Astrocyte (in vitro differentiated cells and primary cell): ENCODE measurements at regions not wholly inside any gene's neighbourhood (a gene's known extent, or its start where the extent isn't known, plus 50 kb on each side); places are given as distances from the start of the nearest gene placed in this dataset.
"Not testable (repeated sequence)": the region's sequence is repeated elsewhere in the genome, so short reads cannot be mapped to it uniquely, and the experiment has no call there.

ENCODE experiments used
- DNase-seq: peaks from one replicate; pipeline ENCODE4 v3.0.0-alpha.2; 2010; ENCODE audit warnings: low read depth
- FAIRE-seq: peaks from 2 replicates; lab custom pipeline; 2011; peaks lifted over from hg19 to GRCh38; lab: Jason Lieb, UNC
- H2AFZ ChIP-seq: 2 replicates; pipeline ENCODE4 v1.6.0; 2012; ENCODE audit warnings: low read depth, low read length, inconsistent platforms
- H3K27ac ChIP-seq: 2 replicates; pipeline ENCODE4 v1.5.1; 2011; ENCODE audit warnings: low read depth, low read length, inconsistent platforms
- H3K27me3 ChIP-seq: 2 replicates; pipeline ENCODE4 v1.6.0; 2011; ENCODE audit warnings: low read length, inconsistent platforms; ENCODE audit not compliant: insufficient read depth
- H3K36me3 ChIP-seq: 2 replicates; pipeline ENCODE4 v1.5.1; 2011; ENCODE audit warnings: low read length, inconsistent platforms; ENCODE audit not compliant: insufficient read depth
- H3K4me1 ChIP-seq: 2 replicates; pipeline ENCODE4 v1.5.1; 2011; ENCODE audit warnings: low read length, inconsistent platforms; ENCODE audit not compliant: insufficient read depth
- H3K4me2 ChIP-seq: 2 replicates; pipeline ENCODE4 v1.6.0; 2012; ENCODE audit warnings: low read length, inconsistent platforms
- H3K4me3 ChIP-seq: 2 replicates; pipeline ENCODE4 v1.5.1; 2011; ENCODE audit warnings: low read depth, mild to moderate bottlenecking, low read length, inconsistent platforms; ENCODE audit not compliant: insufficient read depth
- H3K79me2 ChIP-seq: 2 replicates; pipeline ENCODE4 v1.6.0; 2012; ENCODE audit warnings: mild to moderate bottlenecking, low read length, inconsistent platforms; ENCODE audit not compliant: insufficient read depth
- H3K9ac ChIP-seq: 2 replicates; pipeline ENCODE4 v1.6.0; 2012; ENCODE audit warnings: mild to moderate bottlenecking, low read length, inconsistent platforms
- H3K9me3 ChIP-seq: 2 replicates; pipeline ENCODE4 v1.5.1; 2012; ENCODE audit warnings: low read depth, mild to moderate bottlenecking, low read length, inconsistent platforms; ENCODE audit not compliant: insufficient read depth
- H4K20me1 ChIP-seq: 2 replicates; pipeline ENCODE4 v1.6.0; 2012; ENCODE audit warnings: low read length, inconsistent platforms; ENCODE audit not compliant: insufficient read depth
- H3K27ac Mint-ChIP-seq: one replicate; pipeline ENCODE4 v1.8.0; 2021; ENCODE audit warnings: mild to moderate bottlenecking, mixed read lengths; ENCODE audit not compliant: unreplicated experiment
- H3K27me3 Mint-ChIP-seq: one replicate; pipeline ENCODE4 v1.8.0; 2021; ENCODE audit warnings: low read depth, mixed read lengths; ENCODE audit not compliant: unreplicated experiment
- H3K36me3 Mint-ChIP-seq: one replicate; pipeline ENCODE4 v1.8.0; 2021; ENCODE audit warnings: low read depth, mixed read lengths; ENCODE audit not compliant: unreplicated experiment
- H3K4me1 Mint-ChIP-seq: one replicate; pipeline ENCODE4 v1.8.0; 2021; ENCODE audit warnings: low read depth, mixed read lengths; ENCODE audit not compliant: unreplicated experiment
- H3K4me3 Mint-ChIP-seq: one replicate; pipeline ENCODE4 v1.8.0; 2021; ENCODE audit warnings: mild to moderate bottlenecking, moderate library complexity, mixed read lengths; ENCODE audit not compliant: unreplicated experiment
- H3K9me3 Mint-ChIP-seq: one replicate; pipeline ENCODE4 v1.8.0; 2021; ENCODE audit warnings: mild to moderate bottlenecking, mixed read lengths; ENCODE audit not compliant: unreplicated experiment
- EZH2 ChIP-seq: IDR thresholded peaks from 2 replicates; pipeline ENCODE4 v1.6.1; 2012; ENCODE audit warnings: mild to moderate bottlenecking, low read length, inconsistent platforms; ENCODE audit not compliant: insufficient read depth
- TF ChIP-seq, protein P1 (sequence below): IDR thresholded peaks from 2 replicates; pipeline ENCODE4 v1.5.1; 2011; ENCODE audit warnings: low read depth, mild to moderate bottlenecking, inconsistent platforms, low read length, moderate library complexity; ENCODE audit not compliant: insufficient read depth

DNA sequence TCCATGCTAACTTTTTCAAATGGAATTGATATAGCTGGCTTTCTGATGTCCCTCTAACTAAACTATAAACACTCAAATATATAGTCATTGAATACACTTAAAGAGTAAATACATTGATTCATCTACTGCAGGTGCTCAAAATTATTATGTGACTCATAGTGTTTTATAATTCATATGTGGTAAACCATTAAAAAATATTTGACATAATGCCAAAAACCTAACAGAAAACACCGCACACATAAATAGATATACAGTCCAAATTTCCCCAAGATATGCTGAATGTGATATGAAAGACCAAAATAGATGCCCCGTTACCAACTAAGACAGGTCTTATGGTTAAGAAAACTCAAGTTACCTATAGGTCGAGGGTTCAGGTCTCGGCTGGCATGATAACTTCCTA, 171.7 kb upstream of the SEMA3E start:
- no peaks in the 10 kb centered on the region for H3K79me2 ChIP-seq

DNA sequence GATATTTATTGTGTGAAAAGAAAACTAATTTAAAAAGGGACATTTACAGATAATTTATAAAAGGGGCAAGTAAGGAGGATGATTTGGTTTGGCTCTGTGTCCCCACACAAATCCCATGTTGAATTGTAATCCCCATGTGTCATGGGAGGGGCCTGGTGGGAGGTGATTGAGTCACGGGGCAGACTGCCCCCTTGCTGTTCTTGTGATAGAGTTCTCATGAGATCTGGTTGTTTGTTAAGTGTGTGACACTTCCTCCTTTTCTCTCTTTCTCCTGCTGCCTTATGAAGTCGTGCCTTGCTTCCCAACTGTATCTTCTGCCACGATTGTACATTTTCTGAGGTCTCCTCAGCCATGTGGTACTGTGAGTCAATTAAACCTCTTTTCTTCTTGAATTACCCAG, 171.0 kb upstream of the SEMA3E start:
- Histone ChIP-seq H3K27ac (no peak overlapping the region), H3K79me2 (no peaks in the 10 kb centered on the region), H2AFZ (no peak overlapping the region), H3K4me1 (no peaks in the 10 kb centered on the region), H3K36me3 (no peaks in the 10 kb centered on the region), H3K9ac (no peak overlapping the region), H4K20me1 (no peaks in the 10 kb centered on the region), H3K4me2 (no peak overlapping the region), H3K27me3 (no peaks in the 10 kb centered on the region), H3K9me3 (no peaks in the 10 kb centered on the region), H3K4me3 (no peak overlapping the region)
- Mint-ChIP-seq H3K4me3 (no peak overlapping the region), H3K4me1 (peaks cover 2% of the 10 kb centered on the region), H3K27me3 (no peaks in the 10 kb centered on the region), H3K27ac (no peak overlapping the region), H3K36me3 (no peaks in the 10 kb centered on the region), H3K9me3 (no peaks in the 10 kb centered on the region)
- TF ChIP-seq EZH2: no peak
- TF ChIP-seq, protein P1, sequence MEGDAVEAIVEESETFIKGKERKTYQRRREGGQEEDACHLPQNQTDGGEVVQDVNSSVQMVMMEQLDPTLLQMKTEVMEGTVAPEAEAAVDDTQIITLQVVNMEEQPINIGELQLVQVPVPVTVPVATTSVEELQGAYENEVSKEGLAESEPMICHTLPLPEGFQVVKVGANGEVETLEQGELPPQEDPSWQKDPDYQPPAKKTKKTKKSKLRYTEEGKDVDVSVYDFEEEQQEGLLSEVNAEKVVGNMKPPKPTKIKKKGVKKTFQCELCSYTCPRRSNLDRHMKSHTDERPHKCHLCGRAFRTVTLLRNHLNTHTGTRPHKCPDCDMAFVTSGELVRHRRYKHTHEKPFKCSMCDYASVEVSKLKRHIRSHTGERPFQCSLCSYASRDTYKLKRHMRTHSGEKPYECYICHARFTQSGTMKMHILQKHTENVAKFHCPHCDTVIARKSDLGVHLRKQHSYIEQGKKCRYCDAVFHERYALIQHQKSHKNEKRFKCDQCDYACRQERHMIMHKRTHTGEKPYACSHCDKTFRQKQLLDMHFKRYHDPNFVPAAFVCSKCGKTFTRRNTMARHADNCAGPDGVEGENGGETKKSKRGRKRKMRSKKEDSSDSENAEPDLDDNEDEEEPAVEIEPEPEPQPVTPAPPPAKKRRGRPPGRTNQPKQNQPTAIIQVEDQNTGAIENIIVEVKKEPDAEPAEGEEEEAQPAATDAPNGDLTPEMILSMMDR: no peak
- FAIRE-seq (no peak), DNase-seq (no peak)

More for the DNA sequence above, 171.7 kb upstream of the SEMA3E start:
- Mint-ChIP-seq H3K27me3 (no peaks in the 10 kb centered on the region), H3K27ac (no peak overlapping the region), H3K4me1 (peaks cover 2% of the 10 kb centered on the region), H3K4me3 (no peak overlapping the region), H3K36me3 (no peaks in the 10 kb centered on the region), H3K9me3 (no peaks in the 10 kb centered on the region)
- Histone ChIP-seq H2AFZ (no peak overlapping the region), H3K36me3 (no peaks in the 10 kb centered on the region), H3K9ac (no peak overlapping the region), H4K20me1 (no peaks in the 10 kb centered on the region), H3K27ac (no peak overlapping the region), H3K4me3 (no peak overlapping the region), H3K27me3 (no peaks in the 10 kb centered on the region), H3K4me2 (no peak overlapping the region), H3K9me3 (no peaks in the 10 kb centered on the region), H3K4me1 (no peaks in the 10 kb centered on the region)
- TF ChIP-seq EZH2: no peak
- TF ChIP-seq, protein P1: no peak
- DNase-seq: no peak
- no peak for FAIRE-seq

DNA sequence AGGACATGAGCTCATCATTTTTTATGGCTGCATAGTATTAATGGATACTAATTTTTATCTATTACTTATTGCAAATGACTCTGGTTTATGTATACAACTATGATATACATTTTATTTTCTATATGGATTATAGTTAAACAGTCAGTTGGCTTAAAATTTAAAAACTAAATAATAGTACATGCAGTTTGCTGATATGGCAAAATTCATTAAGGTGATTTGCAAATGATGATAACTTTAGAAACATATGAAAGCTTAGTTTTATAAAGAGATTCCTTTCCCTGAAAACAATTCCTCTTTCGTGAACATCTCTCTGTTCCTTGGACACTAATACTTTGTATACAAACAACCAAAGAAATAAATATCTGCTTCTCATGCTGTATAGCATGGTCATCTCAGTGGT, 165.5 kb upstream of the SEMA3E start:
- H3K4me3 ChIP-seq: no peak overlapping the region
- no peak overlapping the region for H3K9ac ChIP-seq
- H3K9me3 ChIP-seq: peaks cover 4% of the 10 kb centered on the region
- H3K27ac ChIP-seq: no peak overlapping the region
- H2AFZ ChIP-seq: no peak overlapping the region
- Mint-ChIP-seq H3K27me3 (no peaks in the 10 kb centered on the region), H3K36me3 (no peaks in the 10 kb centered on the region), H3K4me1 (no peaks in the 10 kb centered on the region), H3K27ac (no peak overlapping the region), H3K9me3 (no peaks in the 10 kb centered on the region), H3K4me3 (no peak overlapping the region)
- H3K4me2 ChIP-seq: no peak overlapping the region
- H4K20me1 ChIP-seq: no peaks in the 10 kb centered on the region
- H3K4me1 ChIP-seq: no peaks in the 10 kb centered on the region
- no peaks in the 10 kb centered on the region for H3K27me3 ChIP-seq
- FAIRE-seq (no peak), DNase-seq (no peak)
- H3K79me2 ChIP-seq: no peaks in the 10 kb centered on the region
- no peaks in the 10 kb centered on the region for H3K36me3 ChIP-seq
- no peak for TF ChIP-seq EZH2
- TF ChIP-seq, protein P1: no peak

DNA sequence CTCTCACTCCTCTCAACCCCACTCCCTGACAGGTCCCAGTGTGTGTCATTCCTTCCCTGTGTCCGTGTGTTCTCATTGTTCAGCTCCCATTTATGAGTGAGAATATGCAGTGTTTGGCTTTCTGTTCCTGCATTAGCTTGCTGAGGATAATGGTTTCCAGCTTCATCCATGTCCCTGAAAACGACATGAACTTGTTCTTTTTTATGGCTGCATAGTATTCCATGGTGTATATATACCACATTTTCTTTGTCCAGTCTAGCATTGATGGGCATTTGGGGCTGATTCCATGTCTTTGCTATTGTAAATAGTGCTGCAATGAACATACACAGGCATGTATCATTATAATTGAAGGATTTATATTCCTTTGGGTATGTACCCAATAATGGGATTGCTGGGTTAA, 163.6 kb upstream of the SEMA3E start:
- not testable (repeated sequence) for FAIRE-seq, H3K27ac Mint-ChIP-seq

More for the DNA sequence above, 163.6 kb upstream of the SEMA3E start:
- H3K27me3 Mint-ChIP-seq, H3K36me3 Mint-ChIP-seq, H3K4me1 ChIP-seq, H3K9me3 ChIP-seq, H4K20me1 ChIP-seq, H3K4me3 ChIP-seq, DNase-seq, H3K4me2 ChIP-seq, H3K4me3 Mint-ChIP-seq, H3K9me3 Mint-ChIP-seq, H3K9ac ChIP-seq, H3K36me3 ChIP-seq, H3K79me2 ChIP-seq, H3K4me1 Mint-ChIP-seq, H3K27ac ChIP-seq, H2AFZ ChIP-seq, H3K27me3 ChIP-seq: not testable (repeated sequence)
